GM12878 (cell line): ENCODE measurements at regions not wholly inside any gene's neighbourhood (a gene's known extent, or its start where the extent isn't known, plus 50 kb on each side); places are given as distances from the start of the nearest gene placed in this dataset.

Experiments
- ETV6 ChIP-seq, 2 experiments: fragments of 450-650 bp in 1 of 2; IDR thresholded peaks in 1 of 2; conservative IDR thresholded peaks in 1 of 2; 2 replicates each; pipeline ENCODE4 v1.6.1; 2014; ENCODE audit warnings: antibody characterized with exemption in 1 of 2, borderline replicate concordance in 1 of 2, low read depth in 1 of 2, mild to moderate bottlenecking in 1 of 2, moderate library complexity in 1 of 2
- POLR2A ChIP-seq: IDR thresholded peaks from 2 replicates; pipeline ENCODE4 v1.6.1; 2011; ENCODE audit warnings: low read depth, mild to moderate bottlenecking, low read length
- POLR2AphosphoS2 ChIP-seq: IDR thresholded peaks from 2 replicates; pipeline ENCODE4 v1.6.1; 2011; ENCODE audit warnings: low read depth, mild to moderate bottlenecking, low read length, improper control_type of control experiment, moderate library complexity
- SP1 ChIP-seq: IDR thresholded peaks from one replicate; pipeline ENCODE4 v1.6.1; 2011; ENCODE audit warnings: low read depth, low read length
- TAF1 ChIP-seq: IDR thresholded peaks from 2 replicates; pipeline ENCODE4 v1.6.1; 2011; ENCODE audit warnings: mild to moderate bottlenecking, low read depth, low read length, borderline replicate concordance
- YY1 ChIP-seq: IDR thresholded peaks from 2 replicates; pipeline ENCODE4 v1.6.1; 2011; ENCODE audit warnings: low read depth, mild to moderate bottlenecking, low read length
- TF ChIP-seq, protein P1 (sequence below), 3 experiments: IDR thresholded peaks in 2 of 3; conservative IDR thresholded peaks in 1 of 3; 2 replicates each; pipeline ENCODE4 v1.5.1; 2011; ENCODE audit warnings: low read depth in 3 of 3, low read length in 3 of 3, mild to moderate bottlenecking in 3 of 3, control low read depth in 2 of 3, moderate library complexity in 2 of 3, inconsistent platforms in 1 of 3, mixed read lengths in 1 of 3; ENCODE audit not compliant: control insufficient read depth in 2 of 3, insufficient read depth in 1 of 3; ENCODE audit errors: extremely low read depth in 1 of 3
- TF ChIP-seq, protein P2 (sequence below): IDR thresholded peaks from 2 replicates; pipeline ENCODE4 v1.6.1; 2012; ENCODE audit warnings: mild to moderate bottlenecking, low read depth, low read length
- TF ChIP-seq, protein P3 (sequence below): fragments of 450-650 bp; IDR thresholded peaks from 2 replicates; pipeline ENCODE4 v1.6.1; 2017; ENCODE audit warnings: mild to moderate bottlenecking

DNA sequence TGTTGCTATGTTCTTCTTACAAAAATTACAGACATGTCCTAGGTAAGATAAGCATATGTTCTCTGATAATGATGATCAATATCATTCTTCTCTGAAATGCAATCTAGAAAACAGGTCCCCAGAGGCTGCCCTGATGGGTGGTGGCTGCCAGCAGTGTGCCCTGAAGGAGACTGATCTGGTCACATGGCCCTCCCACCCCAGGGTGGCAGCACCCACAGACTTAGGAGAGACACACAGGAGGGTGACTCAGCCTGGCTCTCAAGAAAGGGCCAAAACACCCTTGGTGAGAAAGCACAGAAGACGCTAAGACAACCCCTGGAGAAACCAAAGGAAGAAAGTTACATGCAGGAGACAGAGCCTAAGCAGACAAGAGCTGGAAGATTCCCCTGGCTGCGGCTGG is 203.7 kb downstream of the TJP1 start:
- TF ChIP-seq ETV6 (conservative IDR thresholded peaks at IDR 0.05 in 1 of 2, IDR thresholded peaks at IDR 0.05 in 1 of 2; ENCODE audit: borderline replicate concordance in 1 of 2, low read depth in 1 of 2) (no peak), POLR2A (no peak), YY1 (no peak), POLR2AphosphoS2 (no peak), TAF1 (no peak), SP1 (no peak)
- TF ChIP-seq, protein P1, sequence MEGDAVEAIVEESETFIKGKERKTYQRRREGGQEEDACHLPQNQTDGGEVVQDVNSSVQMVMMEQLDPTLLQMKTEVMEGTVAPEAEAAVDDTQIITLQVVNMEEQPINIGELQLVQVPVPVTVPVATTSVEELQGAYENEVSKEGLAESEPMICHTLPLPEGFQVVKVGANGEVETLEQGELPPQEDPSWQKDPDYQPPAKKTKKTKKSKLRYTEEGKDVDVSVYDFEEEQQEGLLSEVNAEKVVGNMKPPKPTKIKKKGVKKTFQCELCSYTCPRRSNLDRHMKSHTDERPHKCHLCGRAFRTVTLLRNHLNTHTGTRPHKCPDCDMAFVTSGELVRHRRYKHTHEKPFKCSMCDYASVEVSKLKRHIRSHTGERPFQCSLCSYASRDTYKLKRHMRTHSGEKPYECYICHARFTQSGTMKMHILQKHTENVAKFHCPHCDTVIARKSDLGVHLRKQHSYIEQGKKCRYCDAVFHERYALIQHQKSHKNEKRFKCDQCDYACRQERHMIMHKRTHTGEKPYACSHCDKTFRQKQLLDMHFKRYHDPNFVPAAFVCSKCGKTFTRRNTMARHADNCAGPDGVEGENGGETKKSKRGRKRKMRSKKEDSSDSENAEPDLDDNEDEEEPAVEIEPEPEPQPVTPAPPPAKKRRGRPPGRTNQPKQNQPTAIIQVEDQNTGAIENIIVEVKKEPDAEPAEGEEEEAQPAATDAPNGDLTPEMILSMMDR (IDR thresholded peaks at IDR 0.05 in 2 of 3, conservative IDR thresholded peaks at IDR 0.05 in 1 of 3; ENCODE audit: control insufficient read depth in 2 of 3, extremely low read depth in 1 of 3, insufficient read depth in 1 of 3, low read depth in 3 of 3, low read length in 3 of 3), result no peak
- TF ChIP-seq, protein P2, sequence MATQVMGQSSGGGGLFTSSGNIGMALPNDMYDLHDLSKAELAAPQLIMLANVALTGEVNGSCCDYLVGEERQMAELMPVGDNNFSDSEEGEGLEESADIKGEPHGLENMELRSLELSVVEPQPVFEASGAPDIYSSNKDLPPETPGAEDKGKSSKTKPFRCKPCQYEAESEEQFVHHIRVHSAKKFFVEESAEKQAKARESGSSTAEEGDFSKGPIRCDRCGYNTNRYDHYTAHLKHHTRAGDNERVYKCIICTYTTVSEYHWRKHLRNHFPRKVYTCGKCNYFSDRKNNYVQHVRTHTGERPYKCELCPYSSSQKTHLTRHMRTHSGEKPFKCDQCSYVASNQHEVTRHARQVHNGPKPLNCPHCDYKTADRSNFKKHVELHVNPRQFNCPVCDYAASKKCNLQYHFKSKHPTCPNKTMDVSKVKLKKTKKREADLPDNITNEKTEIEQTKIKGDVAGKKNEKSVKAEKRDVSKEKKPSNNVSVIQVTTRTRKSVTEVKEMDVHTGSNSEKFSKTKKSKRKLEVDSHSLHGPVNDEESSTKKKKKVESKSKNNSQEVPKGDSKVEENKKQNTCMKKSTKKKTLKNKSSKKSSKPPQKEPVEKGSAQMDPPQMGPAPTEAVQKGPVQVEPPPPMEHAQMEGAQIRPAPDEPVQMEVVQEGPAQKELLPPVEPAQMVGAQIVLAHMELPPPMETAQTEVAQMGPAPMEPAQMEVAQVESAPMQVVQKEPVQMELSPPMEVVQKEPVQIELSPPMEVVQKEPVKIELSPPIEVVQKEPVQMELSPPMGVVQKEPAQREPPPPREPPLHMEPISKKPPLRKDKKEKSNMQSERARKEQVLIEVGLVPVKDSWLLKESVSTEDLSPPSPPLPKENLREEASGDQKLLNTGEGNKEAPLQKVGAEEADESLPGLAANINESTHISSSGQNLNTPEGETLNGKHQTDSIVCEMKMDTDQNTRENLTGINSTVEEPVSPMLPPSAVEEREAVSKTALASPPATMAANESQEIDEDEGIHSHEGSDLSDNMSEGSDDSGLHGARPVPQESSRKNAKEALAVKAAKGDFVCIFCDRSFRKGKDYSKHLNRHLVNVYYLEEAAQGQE, result no peak
- TF ChIP-seq, protein P3, sequence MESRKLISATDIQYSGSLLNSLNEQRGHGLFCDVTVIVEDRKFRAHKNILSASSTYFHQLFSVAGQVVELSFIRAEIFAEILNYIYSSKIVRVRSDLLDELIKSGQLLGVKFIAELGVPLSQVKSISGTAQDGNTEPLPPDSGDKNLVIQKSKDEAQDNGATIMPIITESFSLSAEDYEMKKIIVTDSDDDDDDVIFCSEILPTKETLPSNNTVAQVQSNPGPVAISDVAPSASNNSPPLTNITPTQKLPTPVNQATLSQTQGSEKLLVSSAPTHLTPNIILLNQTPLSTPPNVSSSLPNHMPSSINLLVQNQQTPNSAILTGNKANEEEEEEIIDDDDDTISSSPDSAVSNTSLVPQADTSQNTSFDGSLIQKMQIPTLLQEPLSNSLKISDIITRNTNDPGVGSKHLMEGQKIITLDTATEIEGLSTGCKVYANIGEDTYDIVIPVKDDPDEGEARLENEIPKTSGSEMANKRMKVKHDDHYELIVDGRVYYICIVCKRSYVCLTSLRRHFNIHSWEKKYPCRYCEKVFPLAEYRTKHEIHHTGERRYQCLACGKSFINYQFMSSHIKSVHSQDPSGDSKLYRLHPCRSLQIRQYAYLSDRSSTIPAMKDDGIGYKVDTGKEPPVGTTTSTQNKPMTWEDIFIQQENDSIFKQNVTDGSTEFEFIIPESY, result no peak
